H1 (cell line): ENCODE measurements at regions not wholly inside any gene's neighbourhood (a gene's known extent, or its start where the extent isn't known, plus 50 kb on each side); places are given as distances from the start of the nearest gene placed in this dataset.
A peak's percentile ranks its signal among the peaks of the same experiment; 100 is the strongest.

ENCODE experiments used
- CTCF ChIA-PET: fragments of 300-600 bp; sonication (Branson Sonifier 250); formaldehyde crosslinking; loops from one replicate; lab custom pipeline; 2021; ENCODE audit not compliant: partially characterized antibody; lab: Charles Lee
- POLR2A ChIA-PET: fragments of 300-600 bp; sonication (Branson Sonifier 250); formaldehyde crosslinking; loops from one replicate; lab custom pipeline; 2021; ENCODE audit warnings: inconsistent platforms; ENCODE audit not compliant: partially characterized antibody; lab: Charles Lee
- DNase-seq, 2 experiments: peaks; one replicate each; pipeline versions ENCODE4 v3.0.0 to v3.0.0-alpha.2; 2010 to 2022; ENCODE audit warnings: low spot score in 2 of 2, low read depth in 1 of 2, mixed read lengths in 1 of 2
- FAIRE-seq: peaks from 2 replicates; lab custom pipeline; 2011; peaks lifted over from hg19 to GRCh38; lab: Jason Lieb, UNC
- H2AFZ ChIP-seq: 2 replicates; pipeline ENCODE4 v1.8.1; 2012; ENCODE audit warnings: low read length, inconsistent platforms
- H2AK5ac ChIP-seq: 2 replicates; pipeline ENCODE4 v1.6.1; 2013; ENCODE audit warnings: low read depth, low read length
- H2BK120ac ChIP-seq: replicated peaks from 2 replicates; pipeline ENCODE3; 2013; ENCODE audit warnings: low read depth, low read length, inconsistent platforms
- H2BK12ac ChIP-seq: 2 replicates; pipeline ENCODE4 v1.6.1; 2013; ENCODE audit warnings: low read depth, low read length
- H2BK15ac ChIP-seq: 2 replicates; pipeline ENCODE4 v1.6.1; 2013; ENCODE audit warnings: low read length
- H2BK20ac ChIP-seq: 2 replicates; pipeline ENCODE4 v1.6.1; 2013; ENCODE audit warnings: low read length
- H2BK5ac ChIP-seq: 2 replicates; pipeline ENCODE4 v1.6.1; 2013; ENCODE audit warnings: low read depth, low read length
- H3K14ac ChIP-seq: 2 replicates; pipeline ENCODE4 v1.6.1; 2013; ENCODE audit warnings: inconsistent platforms; ENCODE audit not compliant: insufficient read length
- H3K18ac ChIP-seq: 2 replicates; pipeline ENCODE4 v1.6.1; 2013; ENCODE audit warnings: low read length; ENCODE audit errors: extremely low read depth
- H3K23ac ChIP-seq: 2 replicates; pipeline ENCODE4 v1.6.1; 2013; ENCODE audit warnings: inconsistent platforms; ENCODE audit not compliant: insufficient read length
- H3K23me2 ChIP-seq: 2 replicates; pipeline ENCODE4 v1.6.1; 2013; ENCODE audit warnings: low read depth, low read length
- H3K27ac ChIP-seq: 2 replicates; pipeline ENCODE4 v1.6.1; 2011; ENCODE audit warnings: low read depth, low read length, inconsistent platforms
- H3K27me3 ChIP-seq, 4 experiments: replicated peaks in 1 of 4; 1 replicate in 1 of 4; 2 replicates in 3 of 4; pipeline versions ENCODE4 v1.6.1 to v1.8.1; 2011 to 2013; ENCODE audit warnings: low read length in 3 of 4, mild to moderate bottlenecking in 3 of 4, inconsistent platforms in 2 of 4, mixed read lengths in 2 of 4, moderate library complexity in 1 of 4; ENCODE audit not compliant: control insufficient read depth in 3 of 4, insufficient read depth in 3 of 4; ENCODE audit errors: extremely low read depth in 1 of 4
- H3K36me3 ChIP-seq, 4 experiments: 2 replicates each; pipeline versions ENCODE4 v1.6.1 to v1.8.1; 2011 to 2013; ENCODE audit warnings: mild to moderate bottlenecking in 4 of 4, low read length in 3 of 4, moderate library complexity in 2 of 4, control low read depth in 1 of 4, inconsistent platforms in 1 of 4; ENCODE audit not compliant: insufficient read depth in 4 of 4, control insufficient read depth in 2 of 4
- H3K4ac ChIP-seq: replicated peaks from 2 replicates; pipeline ENCODE3; 2013; ENCODE audit warnings: low read length, low read depth, mixed read lengths, inconsistent platforms; ENCODE audit not compliant: insufficient read length
- H3K4me1 ChIP-seq, 4 experiments: replicated peaks in 1 of 4; 1 replicate in 1 of 4; 2 replicates in 3 of 4; pipeline versions ENCODE4 v1.6.1 to v1.8.1; 2011 to 2013; ENCODE audit warnings: low read length in 3 of 4, inconsistent platforms in 2 of 4, mixed read lengths in 1 of 4; ENCODE audit not compliant: insufficient read depth in 4 of 4, control insufficient read depth in 3 of 4
- H3K4me2 ChIP-seq, 2 experiments: 2 replicates each; pipeline versions ENCODE4 v1.6.1 to v1.8.1; 2011 to 2013; ENCODE audit warnings: low read depth in 2 of 2, low read length in 2 of 2, control low read depth in 1 of 2, inconsistent platforms in 1 of 2, mild to moderate bottlenecking in 1 of 2; ENCODE audit not compliant: insufficient read depth in 1 of 2
- H3K4me3 ChIP-seq, 4 experiments: fragments of 200-600, 300-600 bp in 1 of 4; sonication (generic), shearing (Covaris generic), sonication (Bioruptor Twin) in 1 of 4; 2 replicates each; pipeline versions ENCODE4 v1.5.1 to v1.8.1; 2011 to 2016; ENCODE audit warnings: low read length in 4 of 4, low read depth in 3 of 4, control low read depth in 2 of 4, inconsistent platforms in 2 of 4, mild to moderate bottlenecking in 2 of 4, mixed read lengths in 1 of 4, moderate library complexity in 1 of 4; ENCODE audit not compliant: insufficient read depth in 2 of 4; ENCODE audit errors: extremely low read depth in 1 of 4
- H3K56ac ChIP-seq: replicated peaks from 2 replicates; pipeline ENCODE3; 2013; ENCODE audit warnings: low read depth, mild to moderate bottlenecking, mixed read lengths, low read length, inconsistent platforms; ENCODE audit not compliant: insufficient read length
- H3K79me1 ChIP-seq: 2 replicates; pipeline ENCODE4 v1.6.1; 2013; ENCODE audit warnings: low read depth, low read length, control low read depth
- H3K79me2 ChIP-seq, 2 experiments: 2 replicates each; pipeline versions ENCODE4 v1.6.1 to v1.8.1; 2012 to 2013; ENCODE audit warnings: low read length in 2 of 2, mild to moderate bottlenecking in 2 of 2, inconsistent platforms in 1 of 2; ENCODE audit not compliant: insufficient read depth in 2 of 2, control insufficient read depth in 1 of 2
- H3K9ac ChIP-seq, 4 experiments: replicated peaks in 1 of 4; 1 replicate in 1 of 4; 2 replicates in 3 of 4; pipeline versions ENCODE4 v1.6.1 to v1.8.1; 2011 to 2013; ENCODE audit warnings: low read depth in 3 of 4, low read length in 3 of 4, control low read depth in 2 of 4, mild to moderate bottlenecking in 2 of 4, moderate library complexity in 2 of 4, inconsistent platforms in 1 of 4; ENCODE audit errors: extremely low read depth in 1 of 4
- H3K9me3 ChIP-seq, 2 experiments: 2 replicates each; pipeline versions ENCODE4 v1.6.1 to v1.8.1; 2012 to 2013; ENCODE audit warnings: mild to moderate bottlenecking in 2 of 2, moderate library complexity in 2 of 2, control low read depth in 1 of 2, inconsistent platforms in 1 of 2, low read depth in 1 of 2, low read length in 1 of 2, mixed read lengths in 1 of 2; ENCODE audit not compliant: insufficient read depth in 2 of 2
- H4K20me1 ChIP-seq, 2 experiments: replicated peaks in 1 of 2; 2 replicates each; pipeline versions ENCODE3 to v1.8.1; 2011 to 2013; ENCODE audit warnings: inconsistent platforms in 2 of 2, low read length in 2 of 2, mild to moderate bottlenecking in 1 of 2; ENCODE audit not compliant: insufficient read depth in 2 of 2, control insufficient read depth in 1 of 2
- H4K5ac ChIP-seq: 2 replicates; pipeline ENCODE4 v1.6.1; 2013; ENCODE audit warnings: low read length, low read depth, mixed read lengths, inconsistent platforms; ENCODE audit not compliant: insufficient read length
- H4K8ac ChIP-seq: 2 replicates; pipeline ENCODE4 v1.8.0; 2013; ENCODE audit warnings: mild to moderate bottlenecking, moderate library complexity, low read length, inconsistent platforms; ENCODE audit not compliant: insufficient read depth; ENCODE audit errors: extremely low read depth
- H4K91ac ChIP-seq: replicated peaks from 2 replicates; pipeline ENCODE3; 2013; ENCODE audit warnings: low read length, mixed read lengths, inconsistent platforms; ENCODE audit not compliant: insufficient read length
- BCL11A ChIP-seq, 2 experiments: IDR thresholded peaks; one replicate each; pipeline ENCODE4 v1.6.1; 2011; ENCODE audit warnings: low read depth in 2 of 2, low read length in 2 of 2, mild to moderate bottlenecking in 2 of 2
- NANOG ChIP-seq: IDR thresholded peaks from 2 replicates; pipeline ENCODE4 v1.6.1; 2011; ENCODE audit warnings: low read length, low read depth, mild to moderate bottlenecking, inconsistent platforms; ENCODE audit not compliant: insufficient read depth, poor library complexity, severe bottlenecking
- POU5F1 ChIP-seq: IDR thresholded peaks from 2 replicates; pipeline ENCODE4 v1.6.1; 2011; ENCODE audit warnings: low read depth, mild to moderate bottlenecking, low read length, moderate library complexity
- SP1 ChIP-seq: IDR thresholded peaks from 2 replicates; pipeline ENCODE4 v1.6.1; 2011; ENCODE audit warnings: low read depth, low read length
- USF2 ChIP-seq: IDR thresholded peaks from 2 replicates; pipeline ENCODE4 v1.6.1; 2011; ENCODE audit warnings: low read length, improper control_type of control experiment
- YY1 ChIP-seq: IDR thresholded peaks from 2 replicates; pipeline ENCODE4 v1.6.1; 2011; ENCODE audit warnings: low read depth, mild to moderate bottlenecking, low read length
- WGBS, 2 experiments: shearing (Covaris generic) in 1 of 2; methylation state at CpG; one replicate each; pipeline versions ENCODE4 v1.1.6 to v1.1.7; 2013 to 2015; ENCODE audit warnings: low lambda C conversion rate in 2 of 2, mixed read lengths in 2 of 2, inconsistent platforms in 1 of 2, low coverage in 1 of 2, missing lambda C conversion rate in 1 of 2; ENCODE audit not compliant: insufficient replicate concordance in 2 of 2, insufficient coverage in 1 of 2, insufficient read length in 1 of 2; ENCODE audit errors: extremely low coverage in 1 of 2, missing lambda C conversion rate in 1 of 2; 5-methylcytosine and 5-hydroxymethylcytosine counted together

- H4K5ac ChIP-seq: no peak overlapping the region
- FAIRE-seq: no peak
- H3K27ac ChIP-seq: no peak overlapping the region
- H3K4me2 ChIP-seq: no peak overlapping the region
- no peaks in the 10 kb centered on the region for H3K23me2 ChIP-seq
- no peaks in the 10 kb centered on the region for H4K20me1 ChIP-seq
- H3K23ac ChIP-seq: no peak overlapping the region
- H4K8ac ChIP-seq: no peak overlapping the region
- no peak for DNase-seq
- TF ChIP-seq BCL11A (IDR thresholded peaks at IDR 0.05; ENCODE audit: low read depth in 2 of 2, low read length in 2 of 2) (no peak), NANOG (no peak), SP1 (no peak), USF2 (no peak), YY1 (no peak), POU5F1 (no peak)
- no peak overlapping the region for H3K56ac ChIP-seq
- H4K91ac ChIP-seq: no peak overlapping the region
- ChIA-PET POLR2A (no interaction called here), CTCF (interaction anchor here (0.9 to 1.6 kb wide), 4 partner anchors 107 to 324 kb away, joined by 3 to 8 read pairs (median 4); no protein-coding TSS in a partner anchor)
- 85% methylated on average over 9 of the region's 9 CpGs; no CpG with 5 or more reads in 1 of the 2 experiments for WGBS, 2 experiments
- no peak overlapping the region for H2AFZ ChIP-seq
- H3K9ac ChIP-seq: no peak overlapping the region
- H2BK120ac ChIP-seq: no peak overlapping the region
- peak overlapping the region; percentile 62; the same call in 1 of the 2 replicates for H2BK12ac ChIP-seq
- H2BK20ac ChIP-seq: no peak overlapping the region
- H2BK5ac ChIP-seq: peak overlapping the region; percentile 56; the same call in 1 of the 2 replicates
- no peak overlapping the region for H3K18ac ChIP-seq
- H3K4me1 ChIP-seq: no peaks in the 10 kb centered on the region; a peak in 1 of 7 replicates
- H3K36me3 ChIP-seq: no peaks in the 10 kb centered on the region
- peaks cover 2% of the 10 kb centered on the region; the same call in 1 of the 2 replicates for H3K79me1 ChIP-seq
- H2BK15ac ChIP-seq: no peak overlapping the region
- no peak overlapping the region for H3K14ac ChIP-seq
- H2AK5ac ChIP-seq: no peak overlapping the region; the same call in 1 of the 2 replicates
- H3K79me2 ChIP-seq: no peaks in the 10 kb centered on the region
- no peak overlapping the region for H3K4ac ChIP-seq
- H3K27me3 ChIP-seq: no peaks in the 10 kb centered on the region
- no peak overlapping the region for H3K4me3 ChIP-seq
- H3K9me3 ChIP-seq: no peaks in the 10 kb centered on the region
Observed at GRCh38 chr18:78662879-78663278, 316.7 kb upstream of the SALL3 start.
